ENCODE measurements at regions not wholly inside any gene's neighbourhood (a gene's known extent, or its start where the extent isn't known, plus 50 kb on each side); places are given as distances from the start of the nearest gene placed in this dataset.

- TF ChIP-seq CTCF (IDR thresholded peaks at IDR 0.05; ENCODE audit: low read depth, low read length, missing control alignments): no peak
- no peaks in the 10 kb centered on the region for H3K36me3 ChIP-seq (replicated peaks)
- H3K27ac ChIP-seq: no peak overlapping the region
- in situ Hi-C loops (cut with HindIII; ENCODE audit: low pct_ligation_motif_present, low sequenced_read_pairs): no loop called here
- no peak for DNase-seq
- H3K27me3 ChIP-seq (replicated peaks): no peaks in the 10 kb centered on the region
- H3K4me3 ChIP-seq (ENCODE audit: low read depth, low read length): no peak overlapping the region
These were observed 106.6 kb upstream of the INHBA start for GRCh38 chr7:41809529-41809939.

- no peak for TF ChIP-seq CTCF (IDR thresholded peaks at IDR 0.05; ENCODE audit: low read depth, low read length, missing control alignments)
- Histone ChIP-seq H3K27me3 (replicated peaks) (no peaks in the 10 kb centered on the region), H3K27ac (no peak overlapping the region), H3K4me3 (ENCODE audit: low read depth, low read length) (no peak overlapping the region), H3K36me3 (replicated peaks) (no peaks in the 10 kb centered on the region)
- no peak for DNase-seq
- in situ Hi-C loops (cut with HindIII; ENCODE audit: low pct_ligation_motif_present, low sequenced_read_pairs): no loop called here
These were observed 106.2 kb upstream of the INHBA start for GRCh38 chr7:41809116-41809515.

GRCh38 chr7:41808541-41808940 is 105.7 kb upstream of the INHBA start:
- Histone ChIP-seq H3K4me3 (ENCODE audit: low read depth, low read length) (no peak overlapping the region), H3K27me3 (replicated peaks) (no peaks in the 10 kb centered on the region), H3K27ac (no peak overlapping the region), H3K36me3 (replicated peaks) (no peaks in the 10 kb centered on the region)
- no peak for DNase-seq
- no peak for TF ChIP-seq CTCF (IDR thresholded peaks at IDR 0.05; ENCODE audit: low read depth, low read length, missing control alignments)
- in situ Hi-C loops (cut with HindIII; ENCODE audit: low pct_ligation_motif_present, low sequenced_read_pairs): no loop called here

DNA sequence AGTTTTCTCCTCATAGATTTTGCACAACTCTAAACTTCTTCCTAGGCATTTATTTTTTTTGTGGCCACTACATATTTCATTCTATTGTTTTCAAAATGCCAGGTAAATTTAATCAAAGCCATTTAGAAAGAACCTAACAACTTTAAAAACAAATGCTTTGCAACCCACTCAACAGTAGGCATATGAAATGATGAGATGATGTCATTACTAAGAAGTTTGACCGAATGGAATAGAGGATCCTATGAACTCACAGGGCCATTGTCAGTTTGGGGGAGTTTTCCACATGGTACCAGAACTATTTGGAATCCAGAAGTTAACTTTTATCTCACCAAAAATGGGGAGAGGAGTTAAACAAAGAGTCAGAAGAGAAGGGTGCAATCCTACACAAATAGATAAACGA is 100.7 kb upstream of the INHBA start:
- Histone ChIP-seq H3K4me3 (ENCODE audit: low read depth, low read length) (no peak overlapping the region), H3K27ac (no peak overlapping the region), H3K27me3 (replicated peaks) (no peaks in the 10 kb centered on the region), H3K36me3 (replicated peaks) (no peaks in the 10 kb centered on the region)
- in situ Hi-C loops (cut with HindIII; ENCODE audit: low pct_ligation_motif_present, low sequenced_read_pairs): no loop called here
- no peak for TF ChIP-seq CTCF (IDR thresholded peaks at IDR 0.05; ENCODE audit: low read depth, low read length, missing control alignments)
- no peak for DNase-seq

GRCh38 chr7:41796331-41796730 is 93.4 kb upstream of the INHBA start:
- in situ Hi-C loops (cut with HindIII; ENCODE audit: low pct_ligation_motif_present, low sequenced_read_pairs): no loop called here
- DNase-seq: no peak
- H3K4me3 ChIP-seq (ENCODE audit: low read depth, low read length): no peak overlapping the region
- H3K27me3 ChIP-seq (replicated peaks): no peaks in the 10 kb centered on the region
- H3K36me3 ChIP-seq (replicated peaks): no peaks in the 10 kb centered on the region
- H3K27ac ChIP-seq: no peak overlapping the region
- TF ChIP-seq CTCF (IDR thresholded peaks at IDR 0.05; ENCODE audit: low read depth, low read length, missing control alignments): no peak

- Histone ChIP-seq H3K27me3 (replicated peaks) (no peaks in the 10 kb centered on the region), H3K4me3 (ENCODE audit: low read depth, low read length) (no peak overlapping the region), H3K36me3 (replicated peaks) (no peaks in the 10 kb centered on the region), H3K27ac (no peak overlapping the region)
- in situ Hi-C loops (cut with HindIII; ENCODE audit: low pct_ligation_motif_present, low sequenced_read_pairs): no loop called here
- no peak for TF ChIP-seq CTCF (IDR thresholded peaks at IDR 0.05; ENCODE audit: low read depth, low read length, missing control alignments)
- DNase-seq: no peak
These were observed 92.5 kb upstream of the INHBA start for GRCh38 chr7:41795276-41795833.

All from brain microvascular endothelial cell (primary cell).